NCI-H2227 (cell line): ENCODE measurements at regions not wholly inside any gene's neighbourhood (a gene's known extent, or its start where the extent isn't known, plus 50 kb on each side); places are given as distances from the start of the nearest gene placed in this dataset.
"Not testable (repeated sequence)": the region's sequence is repeated elsewhere in the genome, so short reads cannot be mapped to it uniquely, and the experiment has no call there.

Experiments used
- DNase-seq: peaks from one replicate; lab custom pipeline; 2025; ENCODE audit not compliant: unreplicated experiment; lab: John Stamatoyannopoulos, UW

- no peak for DNase-seq
These were observed 66.1 kb downstream of the RBMX2 start for GRCh38 chrX:130467936-130468335.

GRCh38 chrX:130468395-130468923 is 66.7 kb downstream of the RBMX2 start:
- no peak for DNase-seq

GRCh38 chrX:130482871-130483270 is 81.1 kb downstream of the RBMX2 start:
- DNase-seq: no peak

- no peak for DNase-seq
These were observed 84.1 kb downstream of the RBMX2 start for GRCh38 chrX:130485870-130486269.

- not testable (repeated sequence) for DNase-seq
These were observed 93.7 kb downstream of the RBMX2 start for GRCh38 chrX:130495502-130495901.

- no peak for DNase-seq
These were observed 95.7 kb downstream of the RBMX2 start for GRCh38 chrX:130497531-130497930.

- DNase-seq: no peak
These were observed 97.0 kb downstream of the RBMX2 start for GRCh38 chrX:130498653-130499274.

GRCh38 chrX:130502016-130502570 is 100.3 kb downstream of the RBMX2 start:
- no peak for DNase-seq

- DNase-seq: no peak
These were observed 102.2 kb downstream of the RBMX2 start for GRCh38 chrX:130504019-130504418.

- DNase-seq: no peak
These were observed 105.2 kb downstream of the RBMX2 start for GRCh38 chrX:130507015-130507414.

- not testable (repeated sequence) for DNase-seq
These were observed 110.7 kb downstream of the RBMX2 start for GRCh38 chrX:130512534-130512933.

- no peak for DNase-seq
These were observed 114.3 kb downstream of the RBMX2 start for GRCh38 chrX:130516123-130516522.

GRCh38 chrX:130523460-130524394 is 121.9 kb downstream of the RBMX2 start:
- DNase-seq: peak; percentile 88

- DNase-seq: no peak
These were observed 122.8 kb downstream of the RBMX2 start for GRCh38 chrX:130524476-130525194.

- no peak for DNase-seq
These were observed 127.7 kb downstream of the RBMX2 start for GRCh38 chrX:130529531-130529930.

- no peak for DNase-seq
These were observed 129.3 kb downstream of the RBMX2 start for GRCh38 chrX:130531066-130531465.

GRCh38 chrX:130539721-130540321 is 138.0 kb downstream of the RBMX2 start:
- DNase-seq: peak; percentile 65

GRCh38 chrX:130543603-130544325 is 142.0 kb downstream of the RBMX2 start:
- DNase-seq: no peak

- DNase-seq: no peak
These were observed 144.0 kb downstream of the RBMX2 start for GRCh38 chrX:130545796-130546195.

GRCh38 chrX:130549382-130549781 is 147.6 kb downstream of the RBMX2 start:
- not testable (repeated sequence) for DNase-seq
